ENCODE measurements at regions not wholly inside any gene's neighbourhood (a gene's known extent, or its start where the extent isn't known, plus 50 kb on each side); places are given as distances from the start of the nearest gene placed in this dataset.

GRCh38 chr7:26487780-26488515 is 196.3 kb downstream of the SNX10 start:
- Histone ChIP-seq H3K9ac (ENCODE audit: control insufficient read depth, insufficient read depth, low read length) (no peak overlapping the region), H3K4me1 (ENCODE audit: control insufficient read depth, insufficient read depth, low read length) (no peaks in the 10 kb centered on the region), H3K27me3 (replicated peaks in 1 of 2; ENCODE audit: control insufficient read depth in 2 of 2, insufficient read depth in 2 of 2, low read length in 1 of 2) (peaks cover 0 to 2% of the 10 kb centered on the region in 2 experiments; a peak in 3 of 4 replicates), H2AFZ (ENCODE audit: control insufficient read depth, low read depth, low read length) (no peak overlapping the region), H3K27ac (ENCODE audit: control insufficient read depth, insufficient read depth) (no peak overlapping the region), H4K20me1 (ENCODE audit: control insufficient read depth, insufficient read depth) (no peaks in the 10 kb centered on the region), H3K36me3 (ENCODE audit: control insufficient read depth in 2 of 2, insufficient read depth in 2 of 2, low read length in 1 of 2) (no peaks in the 10 kb centered on the region), H3K79me2 (ENCODE audit: control insufficient read depth, insufficient read depth, low read length) (no peaks in the 10 kb centered on the region), H3K4me2 (ENCODE audit: control insufficient read depth, insufficient read depth) (no peak overlapping the region), H3K9me3 (replicated peaks; ENCODE audit: control insufficient read depth, insufficient read depth, low read length) (no peaks in the 10 kb centered on the region; the same call in 2 of the 3 replicates), H3K4me3 (no peak overlapping the region)
- ATAC-seq (no peak), DNase-seq (ENCODE audit: low read depth, low spot score) (no peak), FAIRE-seq (no peak)
- in situ Hi-C loops (cut with MboI) (no loop called here), intact Hi-C loops (cut with micrococcal nuclease; ENCODE audit: unreplicated experiment) (no loop called here)
- ChIA-PET SMC1A (ENCODE audit: uncharacterized antibody, unreplicated experiment) (interaction anchor here (0.6 kb wide), 1 partner anchor 50 kb away, joined by 3 read pairs; no protein-coding TSS in a partner anchor), RAD21 (ENCODE audit: unreplicated experiment) (no interaction called here), POLR2A (no interaction called here), CTCF (interaction anchor here (1.0 kb wide), 1 partner anchor 118 kb away, joined by 5 read pairs; no protein-coding TSS in a partner anchor)
- 56% methylated on average over 4 of the region's 5 CpGs for WGBS (ENCODE audit: insufficient coverage, insufficient replicate concordance, low lambda C conversion rate, missing lambda C conversion rate)
- no peak for TF ChIP-seq SPI1 (IDR thresholded peaks at IDR 0.05; ENCODE audit: borderline replicate concordance, insufficient read depth, low read depth, low read length)
- no peak for TF ChIP-seq IRF3 (IDR thresholded peaks at IDR 0.05)
- no peak for TF ChIP-seq SP1 (IDR thresholded peaks at IDR 0.05; ENCODE audit: low read depth, low read length)
- no peak for TF ChIP-seq BRCA1 (IDR thresholded peaks at IDR 0.05; ENCODE audit: low read depth, low read length)
- no peak for TF ChIP-seq RCOR1 (conservative IDR thresholded peaks at IDR 0.05; ENCODE audit: low read depth, low read length)
- no peak for TF ChIP-seq GATAD2B (conservative IDR thresholded peaks at IDR 0.05; ENCODE audit: low read depth)
- no peak for TF ChIP-seq MTA3 (IDR thresholded peaks at IDR 0.05; ENCODE audit: borderline replicate concordance, low read length)
- TF ChIP-seq POLR2A (IDR thresholded peaks at IDR 0.05; ENCODE audit: low read depth, low read length), result no peak
- TF ChIP-seq ELK1 (IDR thresholded peaks at IDR 0.05; ENCODE audit: low read depth, low read length), result no peak
- no peak for TF ChIP-seq PAX5 (IDR thresholded peaks at IDR 0.05; ENCODE audit: borderline replicate concordance, low read depth, low read length)
- no peak for TF ChIP-seq SREBF2 (IDR thresholded peaks at IDR 0.05; ENCODE audit: low read length)
- no peak for TF ChIP-seq BHLHE40 (IDR thresholded peaks at IDR 0.05; ENCODE audit: borderline replicate concordance in 1 of 2, low read depth in 2 of 2, low read length in 1 of 2)
- TF ChIP-seq SIX5 (IDR thresholded peaks at IDR 0.05; ENCODE audit: low read depth, low read length, severe bottlenecking), result no peak
- TF ChIP-seq MAX (IDR thresholded peaks at IDR 0.05; ENCODE audit: low read depth, low read length), result no peak
- no peak for TF ChIP-seq SMARCA5 (IDR thresholded peaks at IDR 0.05)
- no peak for TF ChIP-seq LARP7 (IDR thresholded peaks at IDR 0.05)
- TF ChIP-seq CEBPZ (IDR thresholded peaks at IDR 0.05; ENCODE audit: low read depth, low read length), result no peak
- no TSS peak for BruUV-seq (replicated peaks)

Measured in GM12878 (cell line).